KBM-7 (cell line): ENCODE measurements at regions not wholly inside any gene's neighbourhood (a gene's known extent, or its start where the extent isn't known, plus 50 kb on each side); places are given as distances from the start of the nearest gene placed in this dataset.
"Not testable (repeated sequence)": the region's sequence is repeated elsewhere in the genome, so short reads cannot be mapped to it uniquely, and the experiment has no call there.

Experiments used
- DNase-seq: peaks from one replicate; pipeline ENCODE4 v3.0.0-alpha.2; 2015
- in situ Hi-C: fragments of 300-500 bp; cut with MboI; formaldehyde crosslinking; loops from 2 replicates; pipeline ENCODE4 v1.14.3; 2020; ENCODE audit warnings: low sequenced_read_pairs, low pct_unique_long_range_greater_than_20kb, mixed read lengths

DNA sequence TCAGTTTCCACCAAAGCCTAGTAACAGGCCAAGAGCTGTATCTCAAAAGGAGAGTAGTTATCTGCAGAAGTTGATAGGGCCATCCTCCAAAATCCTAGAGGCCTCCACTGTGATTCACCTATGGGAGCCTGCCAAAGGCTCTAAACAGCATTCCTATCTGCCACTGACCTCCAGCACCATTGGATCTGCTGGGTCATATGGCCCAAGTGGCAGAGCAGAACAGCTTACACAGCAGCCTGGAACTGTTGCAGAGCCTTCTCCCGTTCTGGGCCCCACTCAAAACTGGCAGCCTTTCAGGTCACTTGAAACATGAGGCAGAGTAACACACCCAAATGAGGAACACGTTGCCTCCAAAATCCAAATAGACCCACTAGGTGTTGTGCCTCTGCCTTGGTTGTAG is 345.2 kb upstream of the RND3 start:
- in situ Hi-C loops, result no loop called here

DNA sequence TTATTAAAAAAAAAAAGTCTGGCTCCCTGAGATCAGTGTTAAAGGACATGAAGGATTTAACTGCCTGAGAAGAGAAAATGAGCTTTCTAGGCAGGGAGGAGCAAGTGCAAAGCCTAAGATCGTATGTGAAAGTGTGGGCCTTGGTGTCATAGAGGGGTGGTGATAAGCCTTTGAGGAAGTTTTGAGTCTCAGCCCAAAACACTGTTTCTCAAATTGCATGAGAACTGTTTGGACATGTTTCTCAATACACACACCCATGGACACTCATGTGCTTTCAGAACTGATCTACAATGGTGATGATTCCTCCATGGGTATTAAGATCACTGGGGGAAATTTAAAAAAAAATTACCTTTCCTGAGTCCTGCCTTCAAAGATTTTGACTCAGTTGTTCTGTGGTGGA is 336.7 kb upstream of the RND3 start:
- in situ Hi-C loops, result no loop called here
- DNase-seq, result no peak

More for the DNA sequence above, 345.2 kb upstream of the RND3 start:
- DNase-seq, result no peak

DNA sequence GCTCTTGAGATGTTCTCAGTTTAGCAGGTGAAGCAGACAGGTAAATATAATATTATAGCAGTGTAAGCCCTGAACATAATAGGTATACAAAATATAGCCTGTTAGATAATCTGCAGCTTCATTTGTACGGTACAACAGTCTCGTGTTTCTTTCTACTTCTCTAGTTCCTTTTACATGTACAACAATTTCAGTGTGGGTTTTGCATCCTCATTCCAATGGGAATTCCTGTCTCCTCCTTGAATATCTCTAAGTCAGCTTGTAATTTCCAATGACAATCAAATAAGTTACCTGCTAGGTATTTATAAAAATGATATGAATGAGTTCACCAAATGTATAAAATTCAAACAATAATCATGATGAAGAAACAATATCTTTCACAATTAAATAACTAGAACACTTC is 330.0 kb upstream of the RND3 start:
- no peak for DNase-seq
- in situ Hi-C loops, result no loop called here

- DNase-seq, result no peak
- in situ Hi-C loops, result no loop called here
Observed at GRCh38 chr2:150812664-150813367, 325.3 kb upstream of the RND3 start.

- in situ Hi-C loops, result no loop called here
- no peak for DNase-seq
Observed at GRCh38 chr2:150812066-150812465, 324.6 kb upstream of the RND3 start.

DNA sequence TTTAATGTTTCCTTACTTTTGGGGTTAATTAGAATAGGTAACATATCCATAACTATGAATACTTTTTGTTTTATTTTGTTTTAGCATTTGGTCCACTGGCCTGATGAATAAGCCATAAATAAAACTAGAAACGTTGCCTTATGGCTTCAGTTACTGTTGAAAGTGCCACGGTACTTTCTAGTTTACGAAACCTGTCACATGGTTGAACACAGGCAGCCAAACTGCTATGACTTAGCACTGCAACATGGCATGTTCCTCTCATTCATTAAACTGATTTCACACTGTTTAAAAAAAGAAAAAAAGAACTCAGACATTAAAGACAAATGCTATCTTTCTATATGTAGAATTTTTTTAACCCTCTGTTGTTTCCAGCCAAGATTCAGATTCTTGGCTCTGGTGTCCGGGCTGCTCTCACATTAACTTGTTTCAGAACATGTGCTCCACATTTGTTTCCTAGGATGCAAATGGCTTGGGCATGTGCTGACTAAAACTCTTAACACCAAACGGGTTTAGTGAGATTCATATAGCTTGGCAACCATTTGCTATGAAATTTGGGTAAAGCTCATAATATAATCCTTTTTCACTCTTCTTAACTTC is 323.9 kb upstream of the RND3 start:
- in situ Hi-C loops, result no loop called here
- DNase-seq, result no peak

GRCh38 chr2:150809103-150809502 is 321.6 kb upstream of the RND3 start:
- DNase-seq, result no peak
- in situ Hi-C loops, result no loop called here

- no peak for DNase-seq
- in situ Hi-C loops, result no loop called here
Observed at GRCh38 chr2:150806336-150806735, 318.9 kb upstream of the RND3 start.

DNA sequence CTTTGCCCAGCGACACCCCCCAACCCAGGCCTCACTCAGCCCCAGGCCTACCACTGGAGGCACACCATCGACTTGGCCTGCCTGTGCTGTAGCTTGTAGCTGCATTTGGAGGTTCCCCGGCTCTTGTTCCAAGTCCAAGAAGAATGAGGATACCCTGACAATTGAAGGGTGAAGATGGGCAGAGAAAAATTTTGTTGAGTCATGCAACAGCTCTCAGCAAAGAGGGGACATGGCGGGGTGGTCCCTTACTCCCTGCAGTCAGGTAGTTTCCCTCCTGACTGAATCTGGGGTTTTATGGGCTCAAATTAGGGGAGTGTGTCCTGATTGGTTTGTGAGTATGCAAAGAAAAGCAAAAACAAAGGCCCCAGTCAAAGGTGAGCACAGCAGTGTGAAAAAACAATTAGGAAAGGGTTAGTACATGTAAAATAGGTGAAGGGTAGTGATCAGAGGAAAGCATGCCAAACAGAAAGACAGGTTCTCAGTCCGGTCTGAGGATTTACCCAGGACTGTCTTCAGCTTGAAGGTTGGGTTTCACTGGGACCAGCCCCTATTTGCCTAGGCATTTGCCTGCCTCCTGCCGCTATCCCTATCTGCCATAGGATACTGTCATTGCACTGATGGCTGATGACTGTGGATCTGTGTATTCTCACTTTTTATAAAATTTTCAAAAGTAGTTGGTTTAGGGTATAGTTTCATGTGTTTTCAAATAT is 316.4 kb upstream of the RND3 start:
- in situ Hi-C loops, result no loop called here
- DNase-seq, result no peak

GRCh38 chr2:150802635-150803034 is 315.2 kb upstream of the RND3 start:
- no peak for DNase-seq

DNA sequence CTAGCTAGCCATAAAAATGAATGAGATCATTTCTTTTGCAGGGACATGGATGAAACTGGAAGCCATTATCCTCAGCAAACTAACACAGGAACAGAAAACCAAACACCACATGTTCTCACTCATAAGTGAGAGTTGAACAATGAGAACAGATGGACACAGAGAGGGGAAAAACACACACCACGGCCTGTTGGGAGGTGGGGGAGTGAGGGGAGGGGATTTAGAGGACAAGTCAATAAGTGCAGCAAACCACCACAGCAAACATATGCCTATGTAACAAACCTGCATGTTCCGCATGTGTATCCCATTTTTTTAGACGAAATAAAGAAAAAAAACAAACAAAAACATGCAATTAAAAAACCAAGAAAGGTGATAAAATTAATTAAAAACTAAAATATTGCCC is 308.8 kb upstream of the RND3 start:
- DNase-seq, in situ Hi-C loops: not testable (repeated sequence)

More at GRCh38 chr2:150802635-150803034, 315.2 kb upstream of the RND3 start:
- in situ Hi-C loops, result no loop called here

DNA sequence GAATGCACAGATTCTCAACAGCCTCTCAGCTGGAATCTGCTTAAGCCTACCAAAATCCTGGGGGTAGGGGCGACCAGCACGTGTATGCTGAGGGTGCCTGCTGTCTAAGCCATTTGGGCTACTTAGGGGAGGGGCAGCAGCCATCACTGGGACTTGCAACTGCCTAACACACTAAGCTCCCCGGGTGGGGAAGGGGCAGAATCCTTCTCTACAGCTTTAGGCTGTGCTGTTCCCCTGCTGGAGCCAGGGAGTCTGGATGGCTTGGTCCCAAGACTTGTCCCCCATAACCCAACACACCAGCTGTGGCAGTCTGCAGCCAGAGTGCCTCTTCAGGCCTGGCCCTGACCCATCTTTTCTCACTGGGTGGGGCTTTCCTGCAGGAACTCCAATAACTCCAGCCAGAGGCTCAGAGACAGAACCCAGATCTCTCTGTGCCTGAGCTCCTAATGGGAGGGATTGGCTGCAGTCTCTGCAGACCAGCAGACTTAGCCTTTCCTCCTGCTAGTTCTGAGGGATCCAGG is 305.4 kb upstream of the RND3 start:
- no peak for DNase-seq
- in situ Hi-C loops, result no loop called here

GRCh38 chr2:150791567-150791966 is 304.1 kb upstream of the RND3 start:
- in situ Hi-C loops, result no loop called here
- DNase-seq, result no peak

DNA sequence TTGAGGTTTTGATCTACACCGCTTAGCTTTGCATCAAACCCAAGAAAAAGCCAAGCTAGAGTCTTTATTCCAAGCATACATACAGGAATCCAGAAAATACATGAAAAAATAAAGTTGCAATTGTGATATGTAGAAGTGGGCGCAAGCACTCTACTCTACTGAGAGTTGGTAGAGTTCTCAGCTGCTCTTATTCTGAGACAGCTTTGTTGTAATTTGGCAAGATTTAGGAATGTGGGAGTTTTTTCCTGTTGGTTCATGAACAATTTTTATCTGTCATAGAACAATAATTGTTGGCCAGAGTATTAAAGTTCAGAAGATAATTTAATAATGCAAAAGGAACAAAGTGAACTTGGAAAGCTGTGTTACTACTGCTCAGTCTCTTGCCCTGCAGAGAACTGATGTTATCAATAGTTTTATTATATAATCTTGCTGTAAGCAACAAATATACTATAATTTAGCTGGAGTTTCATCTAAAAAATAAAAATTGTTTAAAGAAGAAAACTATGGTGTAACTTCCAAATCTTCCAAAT is 302.0 kb upstream of the RND3 start:
- in situ Hi-C loops, result no loop called here
- DNase-seq, result no peak

- DNase-seq, result no peak
- in situ Hi-C loops, result no loop called here
Observed at GRCh38 chr2:150788426-150789140, 301.1 kb upstream of the RND3 start.

- in situ Hi-C loops, result no loop called here
- DNase-seq, result no peak
Observed at GRCh38 chr2:150787353-150788093, 300.1 kb upstream of the RND3 start.

- in situ Hi-C loops, result no loop called here
- DNase-seq, result no peak
Observed at GRCh38 chr2:150784389-150784788, 296.9 kb upstream of the RND3 start.

DNA sequence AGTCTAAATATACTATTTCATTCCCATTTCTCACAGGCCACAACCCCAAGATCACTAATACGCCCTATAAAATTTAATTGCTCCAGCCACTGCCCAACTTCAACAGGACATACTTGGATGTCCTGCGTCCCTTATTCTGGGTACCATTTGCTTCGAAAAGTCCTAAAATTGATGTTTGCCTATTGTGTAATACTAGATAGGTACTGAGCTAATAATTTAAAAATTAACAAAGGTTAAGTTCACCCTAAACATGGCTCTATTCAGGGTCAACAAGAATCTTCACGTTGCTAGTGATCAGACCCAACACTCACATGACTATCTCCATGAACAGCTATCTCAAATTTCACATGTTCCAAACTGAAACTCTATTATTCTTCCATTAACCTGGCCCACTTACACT is 296.4 kb upstream of the RND3 start:
- in situ Hi-C loops, result no loop called here
- DNase-seq, result no peak

DNA sequence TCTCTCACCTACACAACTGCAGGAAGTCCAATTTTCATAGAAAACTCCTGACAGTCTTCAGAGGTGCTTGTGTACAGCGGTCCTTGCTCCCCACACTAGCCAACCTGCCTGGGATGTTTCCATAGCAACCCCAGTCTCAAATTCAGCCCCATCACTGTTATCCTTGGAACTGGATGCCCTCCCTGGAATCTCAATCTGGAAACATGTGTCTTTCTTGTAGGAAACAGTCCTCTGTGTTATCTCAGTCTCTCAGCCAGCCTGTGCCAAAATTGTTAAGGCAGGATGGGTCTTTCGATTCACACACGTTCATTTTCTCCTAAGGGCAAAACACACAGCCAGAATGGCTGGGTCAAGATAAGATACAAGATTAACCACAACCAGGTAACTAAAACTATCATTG is 295.5 kb upstream of the RND3 start:
- in situ Hi-C loops, result no loop called here
- DNase-seq, result no peak
